AG10803 (cell line): ENCODE measurements at regions not wholly inside any gene's neighbourhood (a gene's known extent, or its start where the extent isn't known, plus 50 kb on each side); places are given as distances from the start of the nearest gene placed in this dataset.
"Not testable (repeated sequence)": the region's sequence is repeated elsewhere in the genome, so short reads cannot be mapped to it uniquely, and the experiment has no call there.

Experiments used
- DNase-seq: peaks from one replicate; pipeline ENCODE4 v3.0.0; 2010; ENCODE audit warnings: low read depth
- H3K4me3 ChIP-seq: 2 replicates; pipeline ENCODE4 v1.5.1; 2011; ENCODE audit warnings: mild to moderate bottlenecking, low read length, control low read depth
- CTCF ChIP-seq: conservative IDR thresholded peaks from 2 replicates; pipeline ENCODE4 v1.5.1; 2011; ENCODE audit warnings: mild to moderate bottlenecking, low read length, control low read depth, inconsistent platforms

- no peak for TF ChIP-seq CTCF
- no peak for DNase-seq
- H3K4me3 ChIP-seq, result no peak overlapping the region
Measured at GRCh38 chr4:79147251-79147650, 178.6 kb downstream of the NAA11 start.

- DNase-seq, result peak; percentile 0
- no peak for TF ChIP-seq CTCF
Measured at GRCh38 chr4:79141530-79141929, 184.3 kb downstream of the NAA11 start.

GRCh38 chr4:79134767-79135166 is 191.1 kb downstream of the NAA11 start:
- TF ChIP-seq CTCF, result no peak
- DNase-seq, result no peak

More at GRCh38 chr4:79141530-79141929, 184.3 kb downstream of the NAA11 start:
- H3K4me3 ChIP-seq, result no peak overlapping the region

GRCh38 chr4:79132826-79133225 is 193.0 kb downstream of the NAA11 start:
- DNase-seq, result no peak
- no peak overlapping the region for H3K4me3 ChIP-seq
- TF ChIP-seq CTCF, result no peak

More at GRCh38 chr4:79134767-79135166, 191.1 kb downstream of the NAA11 start:
- no peak overlapping the region for H3K4me3 ChIP-seq

GRCh38 chr4:79121875-79122358 is 182.7 kb upstream of the PAQR3 start:
- no peak for DNase-seq
- no peak for TF ChIP-seq CTCF
- no peak overlapping the region for H3K4me3 ChIP-seq

GRCh38 chr4:79121223-79121622 is 182.0 kb upstream of the PAQR3 start:
- no peak overlapping the region for H3K4me3 ChIP-seq
- TF ChIP-seq CTCF, result no peak
- no peak for DNase-seq

- not testable (repeated sequence) for DNase-seq, H3K4me3 ChIP-seq
Measured at GRCh38 chr4:79117051-79117450, 177.8 kb upstream of the PAQR3 start.

GRCh38 chr4:79107014-79107413 is 167.8 kb upstream of the PAQR3 start:
- DNase-seq, result no peak
- H3K4me3 ChIP-seq, result no peak overlapping the region
- no peak for TF ChIP-seq CTCF
